HCT116 (cell line): ENCODE measurements at regions not wholly inside any gene's neighbourhood (a gene's known extent, or its start where the extent isn't known, plus 50 kb on each side); places are given as distances from the start of the nearest gene placed in this dataset.

Source experiments
- EGR1 ChIP-seq: IDR thresholded peaks from 2 replicates; pipeline ENCODE4 v1.6.1; 2012; ENCODE audit warnings: low read depth
- EZH2 ChIP-seq: fragments of 200-600 bp; sonication (generic); IDR thresholded peaks from 2 replicates; pipeline ENCODE4 v1.6.1; 2017; ENCODE audit warnings: antibody characterized with exemption, mixed run types
- EZH2phosphoT487 ChIP-seq: fragments of 200-600 bp; IDR thresholded peaks from 2 replicates; pipeline ENCODE4 v1.6.1; 2018; ENCODE audit warnings: antibody characterized with exemption, borderline replicate concordance
- POLR2A ChIP-seq: IDR thresholded peaks from 2 replicates; pipeline ENCODE4 v1.7.0; 2011; ENCODE audit warnings: borderline replicate concordance; ENCODE audit not compliant: insufficient read depth, insufficient read length; ENCODE audit errors: extremely low read depth
- POLR2AphosphoS5 ChIP-seq: IDR thresholded peaks from 2 replicates; pipeline ENCODE4 v1.6.1; 2011; ENCODE audit warnings: mild to moderate bottlenecking, low read depth, low read length, moderate library complexity
- RAD21 ChIP-seq: IDR thresholded peaks from 2 replicates; pipeline ENCODE4 v1.6.1; 2012; ENCODE audit warnings: low read depth, mild to moderate bottlenecking
- SP1 ChIP-seq: IDR thresholded peaks from 2 replicates; pipeline ENCODE4 v1.6.1; 2012; ENCODE audit warnings: low read depth
- TF ChIP-seq, protein P1 (sequence below), 3 experiments: fragments of 200-600 bp in 1 of 3; sonication (generic) in 1 of 3; IDR thresholded peaks in 2 of 3; conservative IDR thresholded peaks in 1 of 3; 2 replicates each; pipeline ENCODE4 v1.5.1; 2012 to 2017; ENCODE audit warnings: low read depth in 2 of 3, low read length in 2 of 3, antibody characterized with exemption in 1 of 3, borderline replicate concordance in 1 of 3, control low read depth in 1 of 3, mild to moderate bottlenecking in 1 of 3, mixed read lengths in 1 of 3, mixed run types in 1 of 3, moderate library complexity in 1 of 3; ENCODE audit not compliant: insufficient read depth in 1 of 3

DNA sequence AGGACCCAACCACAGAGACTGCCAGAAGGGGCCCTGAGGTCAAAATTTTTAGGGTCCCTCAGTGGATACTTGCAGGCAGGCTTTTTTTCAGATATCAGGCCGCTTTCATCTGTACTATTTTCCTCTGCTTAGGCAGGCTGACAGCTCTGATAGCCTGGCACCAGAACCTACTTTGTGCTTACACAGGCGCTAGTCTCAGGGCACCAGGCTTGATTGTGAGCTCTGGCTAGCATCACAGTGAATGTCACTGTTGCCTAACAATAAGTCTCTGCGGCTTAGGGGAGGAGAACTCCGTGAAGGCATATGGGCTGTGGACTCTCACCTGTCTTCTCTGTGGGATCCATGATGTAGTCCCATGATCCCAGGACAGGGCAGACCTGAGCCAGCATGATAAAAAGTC lies 738.1 kb upstream of the TSPY4 start:
- TF ChIP-seq, protein P1, sequence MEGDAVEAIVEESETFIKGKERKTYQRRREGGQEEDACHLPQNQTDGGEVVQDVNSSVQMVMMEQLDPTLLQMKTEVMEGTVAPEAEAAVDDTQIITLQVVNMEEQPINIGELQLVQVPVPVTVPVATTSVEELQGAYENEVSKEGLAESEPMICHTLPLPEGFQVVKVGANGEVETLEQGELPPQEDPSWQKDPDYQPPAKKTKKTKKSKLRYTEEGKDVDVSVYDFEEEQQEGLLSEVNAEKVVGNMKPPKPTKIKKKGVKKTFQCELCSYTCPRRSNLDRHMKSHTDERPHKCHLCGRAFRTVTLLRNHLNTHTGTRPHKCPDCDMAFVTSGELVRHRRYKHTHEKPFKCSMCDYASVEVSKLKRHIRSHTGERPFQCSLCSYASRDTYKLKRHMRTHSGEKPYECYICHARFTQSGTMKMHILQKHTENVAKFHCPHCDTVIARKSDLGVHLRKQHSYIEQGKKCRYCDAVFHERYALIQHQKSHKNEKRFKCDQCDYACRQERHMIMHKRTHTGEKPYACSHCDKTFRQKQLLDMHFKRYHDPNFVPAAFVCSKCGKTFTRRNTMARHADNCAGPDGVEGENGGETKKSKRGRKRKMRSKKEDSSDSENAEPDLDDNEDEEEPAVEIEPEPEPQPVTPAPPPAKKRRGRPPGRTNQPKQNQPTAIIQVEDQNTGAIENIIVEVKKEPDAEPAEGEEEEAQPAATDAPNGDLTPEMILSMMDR (IDR thresholded peaks at IDR 0.05 in 2 of 3, conservative IDR thresholded peaks at IDR 0.05 in 1 of 3; ENCODE audit: borderline replicate concordance in 1 of 3, insufficient read depth in 1 of 3, low read depth in 2 of 3, low read length in 2 of 3) = no peak
- no peak for TF ChIP-seq EGR1
- TF ChIP-seq POLR2A = no peak
- TF ChIP-seq RAD21 = no peak
- no peak for TF ChIP-seq POLR2AphosphoS5
- TF ChIP-seq SP1 = no peak
- TF ChIP-seq EZH2 = no peak
- TF ChIP-seq EZH2phosphoT487 = no peak
